K562 (cell line): ENCODE measurements at regions not wholly inside any gene's neighbourhood (a gene's known extent, or its start where the extent isn't known, plus 50 kb on each side); places are given as distances from the start of the nearest gene placed in this dataset.

ENCODE experiments used
- ATAC-seq: fragments of 200-7000 bp; cut with Tn5 transposase; 3 replicates; pipeline ENCODE4 v1.9.1; 2020; ENCODE audit warnings: moderate library complexity
- BruUV-seq: library from RNA; stranded (reverse); fragments of 400-500 nt; replicated peaks from 2 replicates; lab custom pipeline; 2021; lab: Mats Ljungman, UMichigan
- CTCF ChIA-PET: fragments of 300-600 bp; formaldehyde crosslinking; extraction: SDS; loops from one replicate; lab custom pipeline; 2021; ENCODE audit warnings: low intra/inter-chr PET ratio; lab: Yijun Ruan, JAX
- POLR2A ChIA-PET: fragments of 300-600, 350-650 bp; sonication (Branson Sonifier 250); formaldehyde crosslinking; extraction: SDS; loops from one replicate; lab custom pipeline; 2021; ENCODE audit warnings: antibody characterized with exemption, inconsistent platforms; lab: Yijun Ruan, JAX
- DNase-seq, 4 experiments: peaks; one replicate each; pipeline versions ENCODE4 v3.0.0 to v3.0.0-alpha.2; 2011 to 2018; ENCODE audit warnings: low spot score in 3 of 4, mixed read lengths in 3 of 4; ENCODE audit errors: extremely low read depth in 1 of 4
- FAIRE-seq: peaks from 2 replicates; lab custom pipeline; 2011; peaks lifted over from hg19 to GRCh38; lab: Jason Lieb, UNC
- H2AFZ ChIP-seq: 2 replicates; pipeline ENCODE4 v1.6.0; 2011; ENCODE audit warnings: low read depth, low read length, control low read depth, inconsistent platforms
- H3K27ac ChIP-seq: fragments of 200-600 bp; 3 replicates; pipeline ENCODE4 v1.8.0; 2011; ENCODE audit warnings: low read depth, mild to moderate bottlenecking, control low read depth, inconsistent platforms, low read length, moderate library complexity, mixed read lengths; ENCODE audit errors: extremely low read depth
- H3K27me3 ChIP-seq, 2 experiments: fragments of 300-600 bp in 1 of 2; 2 replicates in 1 of 2; 3 replicates in 1 of 2; pipeline versions ENCODE4 v1.6.0 to v1.8.0; 2011; ENCODE audit warnings: inconsistent platforms in 2 of 2, low read length in 2 of 2, mild to moderate bottlenecking in 1 of 2, mixed read lengths in 1 of 2, moderate library complexity in 1 of 2; ENCODE audit not compliant: control insufficient read depth in 2 of 2, insufficient read depth in 2 of 2
- H3K36me3 ChIP-seq: fragments of 300-600 bp; 3 replicates; pipeline ENCODE4 v1.8.0; 2011; ENCODE audit warnings: mild to moderate bottlenecking, low read length, inconsistent platforms; ENCODE audit not compliant: control insufficient read depth, insufficient read depth
- H3K4me1 ChIP-seq, 2 experiments: fragments of 200-600 bp in 1 of 2; replicated peaks in 1 of 2; 2 replicates in 1 of 2; 3 replicates in 1 of 2; pipeline versions ENCODE4 v1.5.1 to v1.8.0; 2011; ENCODE audit warnings: inconsistent platforms in 2 of 2, low read length in 2 of 2, mild to moderate bottlenecking in 1 of 2, mixed read lengths in 1 of 2, moderate library complexity in 1 of 2; ENCODE audit not compliant: control insufficient read depth in 2 of 2, insufficient read depth in 2 of 2
- H3K4me2 ChIP-seq: 2 replicates; pipeline ENCODE4 v1.6.1; 2011; ENCODE audit warnings: low read length, control low read depth, inconsistent platforms, mixed read lengths; ENCODE audit not compliant: insufficient read depth
- H3K4me3 ChIP-seq: fragments of 200-600 bp; sonication (generic), shearing (Covaris generic); 2 replicates; pipeline ENCODE4 v1.5.1; 2016; ENCODE audit warnings: control low read depth, inconsistent platforms
- H3K79me2 ChIP-seq: fragments of 200-600 bp; 3 replicates; pipeline ENCODE4 v1.8.0; 2011; ENCODE audit warnings: low read length, inconsistent platforms; ENCODE audit not compliant: control insufficient read depth, insufficient read depth
- H3K9ac ChIP-seq, 2 experiments: 2 replicates each; pipeline versions ENCODE4 v1.6.0 to v1.6.1; 2011; ENCODE audit warnings: low read depth in 2 of 2, low read length in 2 of 2, control low read depth in 1 of 2, inconsistent platforms in 1 of 2, mild to moderate bottlenecking in 1 of 2, mixed read lengths in 1 of 2; ENCODE audit not compliant: insufficient read depth in 1 of 2
- H3K9me1 ChIP-seq: one replicate; pipeline ENCODE4 v1.6.0; 2011; ENCODE audit warnings: inconsistent platforms, mild to moderate bottlenecking, low read length, moderate library complexity; ENCODE audit not compliant: control insufficient read depth, insufficient read depth
- H3K9me3 ChIP-seq: replicated peaks from 2 replicates; pipeline ENCODE4 v1.5.1; 2011; ENCODE audit warnings: low read depth, low read length, inconsistent platforms; ENCODE audit not compliant: control insufficient read depth, insufficient read depth
- H4K20me1 ChIP-seq: replicated peaks from 2 replicates; pipeline ENCODE4 v1.6.1; 2011; ENCODE audit warnings: low read length, inconsistent platforms, mixed read lengths; ENCODE audit not compliant: control insufficient read depth, insufficient read depth
- EP300 ChIP-seq: IDR thresholded peaks from 2 replicates; pipeline ENCODE4 v1.6.1; 2012; ENCODE audit warnings: low read length, improper control_type of control experiment
- GABPB2 ChIP-seq: fragments of 250-450 bp; sonication (Bioruptor Pico); conservative IDR thresholded peaks from 2 replicates; pipeline ENCODE4 v1.5.1; 2021; ENCODE audit warnings: mild to moderate bottlenecking
- HNRNPK ChIP-seq: fragments of 200-400 bp; formaldehyde crosslinking; IDR thresholded peaks from one replicate; pipeline ENCODE4 v1.6.1; 2018; ENCODE audit warnings: mild to moderate bottlenecking, low read depth, low read length; ENCODE audit not compliant: poor library complexity, severe bottlenecking
- MEF2D ChIP-seq: conservative IDR thresholded peaks from 2 replicates; pipeline ENCODE4 v1.6.1; 2016; ENCODE audit warnings: low read depth, missing genetic modification characterization, missing compliant biosample characterization
- RAD21 ChIP-seq, 2 experiments: fragments of 250-450 bp in 1 of 2; fragments of 450-650 bp in 1 of 2; sonication (Bioruptor Pico) in 1 of 2; formaldehyde crosslinking in 1 of 2; IDR thresholded peaks in 1 of 2; conservative IDR thresholded peaks in 1 of 2; 2 replicates each; pipeline versions ENCODE4 v1.4.0 to v1.8.0; 2020 to 2022; ENCODE audit warnings: mild to moderate bottlenecking in 2 of 2, moderate library complexity in 1 of 2
- TBP ChIP-seq: optimal IDR thresholded peaks from 2 replicates; pipeline ENCODE3; 2011; ENCODE audit warnings: low read depth, low read length, improper control_type of control experiment
- TCFL5 ChIP-seq: fragments of 250-450 bp; sonication (Bioruptor Pico); conservative IDR thresholded peaks from 2 replicates; pipeline ENCODE4 v1.6.1; 2021; ENCODE audit warnings: mild to moderate bottlenecking, moderate library complexity, matching md5 sums
- THRAP3 ChIP-seq: fragments of 450-650 bp; IDR thresholded peaks from 2 replicates; pipeline ENCODE4 v1.6.1; 2016; ENCODE audit warnings: mild to moderate bottlenecking, inconsistent platforms, borderline replicate concordance
- ZNF551 ChIP-seq: fragments of 250-450 bp; sonication (Bioruptor Pico); IDR thresholded peaks from 2 replicates; pipeline ENCODE4 v1.5.0; 2021; ENCODE audit warnings: mild to moderate bottlenecking, moderate library complexity
- WGBS: fragments of 100-300 bp; shearing (Covaris generic); methylation state at CpG from one replicate; pipeline ENCODE4 v1.1.6; 2016; ENCODE audit warnings: low coverage, mixed read lengths; ENCODE audit not compliant: insufficient coverage; ENCODE audit errors: missing lambda C conversion rate; 5-methylcytosine and 5-hydroxymethylcytosine counted together
- in situ Hi-C: fragments of 300-500 bp; cut with MboI; formaldehyde crosslinking; loops from 4 replicates; pipeline ENCODE4 v1.15.0; 2018; ENCODE audit warnings: inconsistent platforms, mixed read lengths
- intact Hi-C: fragments of 100-400 bp; cut with micrococcal nuclease; formaldehyde crosslinking; loops from 2 replicates; pipeline ENCODE4 v1.14.2; 2022
- TF ChIP-seq, protein P1 (sequence below): fragments of 450-650 bp; IDR thresholded peaks from 2 replicates; pipeline ENCODE4 v1.6.1; 2016; ENCODE audit warnings: mild to moderate bottlenecking
- TF ChIP-seq, protein P2 (sequence below), 3 experiments: IDR thresholded peaks in 2 of 3; conservative IDR thresholded peaks in 1 of 3; 2 replicates each; pipeline ENCODE4 v1.5.1; 2011 to 2012; ENCODE audit warnings: low read length in 3 of 3, mild to moderate bottlenecking in 3 of 3, control low read depth in 2 of 3, improper control_type of control experiment in 1 of 3, inconsistent platforms in 1 of 3, low read depth in 1 of 3, mixed read lengths in 1 of 3, moderate library complexity in 1 of 3; ENCODE audit not compliant: insufficient read depth in 2 of 3
- TF ChIP-seq, protein P3 (sequence below): fragments of 250-450 bp; sonication (Bioruptor Pico); IDR thresholded peaks from 2 replicates; pipeline ENCODE4 v1.8.0; 2021; ENCODE audit warnings: moderate library complexity, mild to moderate bottlenecking, inconsistent platforms

GRCh38 chr21:35603494-35603893, 456.8 kb downstream of the SETD4 start:
- H3K79me2 ChIP-seq, result no peaks in the 10 kb centered on the region
- ChIA-PET CTCF (no interaction called here), POLR2A (interaction anchor here (1.0 kb wide), 1 partner anchor 13 kb away, joined by 3 read pairs; no protein-coding TSS in a partner anchor)
- H3K27ac ChIP-seq, result no peak overlapping the region
- H3K27me3 ChIP-seq, result peaks cover 4 to 22% of the 10 kb centered on the region in 2 experiments; a peak in 4 of 5 replicates
- TF ChIP-seq, protein P1, sequence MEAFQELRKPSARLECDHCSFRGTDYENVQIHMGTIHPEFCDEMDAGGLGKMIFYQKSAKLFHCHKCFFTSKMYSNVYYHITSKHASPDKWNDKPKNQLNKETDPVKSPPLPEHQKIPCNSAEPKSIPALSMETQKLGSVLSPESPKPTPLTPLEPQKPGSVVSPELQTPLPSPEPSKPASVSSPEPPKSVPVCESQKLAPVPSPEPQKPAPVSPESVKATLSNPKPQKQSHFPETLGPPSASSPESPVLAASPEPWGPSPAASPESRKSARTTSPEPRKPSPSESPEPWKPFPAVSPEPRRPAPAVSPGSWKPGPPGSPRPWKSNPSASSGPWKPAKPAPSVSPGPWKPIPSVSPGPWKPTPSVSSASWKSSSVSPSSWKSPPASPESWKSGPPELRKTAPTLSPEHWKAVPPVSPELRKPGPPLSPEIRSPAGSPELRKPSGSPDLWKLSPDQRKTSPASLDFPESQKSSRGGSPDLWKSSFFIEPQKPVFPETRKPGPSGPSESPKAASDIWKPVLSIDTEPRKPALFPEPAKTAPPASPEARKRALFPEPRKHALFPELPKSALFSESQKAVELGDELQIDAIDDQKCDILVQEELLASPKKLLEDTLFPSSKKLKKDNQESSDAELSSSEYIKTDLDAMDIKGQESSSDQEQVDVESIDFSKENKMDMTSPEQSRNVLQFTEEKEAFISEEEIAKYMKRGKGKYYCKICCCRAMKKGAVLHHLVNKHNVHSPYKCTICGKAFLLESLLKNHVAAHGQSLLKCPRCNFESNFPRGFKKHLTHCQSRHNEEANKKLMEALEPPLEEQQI, result no peak
- no peak for TF ChIP-seq MEF2D
- TF ChIP-seq, protein P2, sequence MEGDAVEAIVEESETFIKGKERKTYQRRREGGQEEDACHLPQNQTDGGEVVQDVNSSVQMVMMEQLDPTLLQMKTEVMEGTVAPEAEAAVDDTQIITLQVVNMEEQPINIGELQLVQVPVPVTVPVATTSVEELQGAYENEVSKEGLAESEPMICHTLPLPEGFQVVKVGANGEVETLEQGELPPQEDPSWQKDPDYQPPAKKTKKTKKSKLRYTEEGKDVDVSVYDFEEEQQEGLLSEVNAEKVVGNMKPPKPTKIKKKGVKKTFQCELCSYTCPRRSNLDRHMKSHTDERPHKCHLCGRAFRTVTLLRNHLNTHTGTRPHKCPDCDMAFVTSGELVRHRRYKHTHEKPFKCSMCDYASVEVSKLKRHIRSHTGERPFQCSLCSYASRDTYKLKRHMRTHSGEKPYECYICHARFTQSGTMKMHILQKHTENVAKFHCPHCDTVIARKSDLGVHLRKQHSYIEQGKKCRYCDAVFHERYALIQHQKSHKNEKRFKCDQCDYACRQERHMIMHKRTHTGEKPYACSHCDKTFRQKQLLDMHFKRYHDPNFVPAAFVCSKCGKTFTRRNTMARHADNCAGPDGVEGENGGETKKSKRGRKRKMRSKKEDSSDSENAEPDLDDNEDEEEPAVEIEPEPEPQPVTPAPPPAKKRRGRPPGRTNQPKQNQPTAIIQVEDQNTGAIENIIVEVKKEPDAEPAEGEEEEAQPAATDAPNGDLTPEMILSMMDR (IDR thresholded peaks at IDR 0.05 in 2 of 3, conservative IDR thresholded peaks at IDR 0.05 in 1 of 3; ENCODE audit: insufficient read depth in 2 of 3, low read depth in 1 of 3, low read length in 3 of 3), result peak in 2 of 3 experiments; percentile 23 to 37; a peak in 2 of 6 replicates
- TF ChIP-seq EP300, result no peak
- TF ChIP-seq THRAP3, result no peak
- no peak for TF ChIP-seq GABPB2 (CRISPR knock-in tag)
- no peak for TF ChIP-seq TBP
- peak in 1 of 2 experiments; percentile 39; a peak in 2 of 4 replicates for TF ChIP-seq RAD21 (CRISPR knock-in tag; conservative IDR thresholded peaks at IDR 0.05 in 1 of 2, IDR thresholded peaks at IDR 0.05 in 1 of 2)
- no peak for TF ChIP-seq ZNF551 (CRISPR knock-in tag)
- TF ChIP-seq HNRNPK, result no peak
- no peak for TF ChIP-seq TCFL5 (CRISPR knock-in tag)
- TF ChIP-seq, protein P3, sequence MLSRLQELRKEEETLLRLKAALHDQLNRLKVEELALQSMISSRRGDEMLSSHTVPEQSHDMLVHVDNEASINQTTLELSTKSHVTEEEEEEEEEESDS (CRISPR knock-in tag), result no peak
- no peaks in the 10 kb centered on the region for H3K9me1 ChIP-seq
- H3K9me3 ChIP-seq, result no peaks in the 10 kb centered on the region
- no peaks in the 10 kb centered on the region for H3K36me3 ChIP-seq
- no peaks in the 10 kb centered on the region for H4K20me1 ChIP-seq
- 3% methylated on average over 5 of the region's 5 CpGs for WGBS
- no peak overlapping the region for H2AFZ ChIP-seq
- no peaks in the 10 kb centered on the region for H3K4me1 ChIP-seq
- intact Hi-C loops, result loop anchor here (10.0 kb wide), 1 partner anchor 159 kb away; no protein-coding TSS in a partner anchor
- H3K4me2 ChIP-seq, result no peak overlapping the region
- BruUV-seq, result no TSS peak
- in situ Hi-C loops, result no loop called here
- no peak overlapping the region for H3K4me3 ChIP-seq
- ATAC-seq (0 out of 3 replicates have a peak, but pooled peaks have one; percentile 47), FAIRE-seq (no peak), DNase-seq (no peak)
- H3K9ac ChIP-seq, result no peak overlapping the region
